ENCODE measurements at regions not wholly inside any gene's neighbourhood (a gene's known extent, or its start where the extent isn't known, plus 50 kb on each side); places are given as distances from the start of the nearest gene placed in this dataset.

- Histone ChIP-seq H3K36me3 (no peaks in the 10 kb centered on the region), H3K27ac (no peak overlapping the region), H3K27me3 (no peaks in the 10 kb centered on the region), H3K4me3 (no peak overlapping the region), H3K4me1 (peaks cover 0 to 29% (median 4%) of the 10 kb centered on the region in 9 donors), H3K9me3 (no peaks in the 10 kb centered on the region)
- no peak for DNase-seq
- ATAC-seq, result no peak
- TF ChIP-seq CTCF (IDR thresholded peaks at IDR 0.05), result no peak
- intact Hi-C loops (cut with DNase I), result no loop called here
- WGBS, 2 donors, result 88 to 100% methylated on average over 3 of the region's 3 CpGs
Observed at GRCh38 chr5:38756068-38756467, 89.7 kb upstream of the OSMR start.

- DNase-seq (peak; percentile 40 to 71), ATAC-seq (peak; percentile 69 to 94 (median 89))
- Histone ChIP-seq H3K27ac (no peak overlapping the region), H3K4me3 (no peak overlapping the region), H3K9me3 (no peaks in the 10 kb centered on the region), H3K36me3 (no peaks in the 10 kb centered on the region), H3K27me3 (no peaks in the 10 kb centered on the region), H3K4me1 (peaks cover 0 to 29% (median 4%) of the 10 kb centered on the region in 9 donors)
- WGBS, 2 donors, result 71 to 73% methylated on average over 3 of the region's 3 CpGs
- intact Hi-C loops (cut with DNase I), result no loop called here
- no peak for TF ChIP-seq CTCF (IDR thresholded peaks at IDR 0.05)
Observed at GRCh38 chr5:38757451-38758245, 88.2 kb upstream of the OSMR start.

GRCh38 chr5:38758774-38759600 is 86.8 kb upstream of the OSMR start:
- no peaks in the 10 kb centered on the region for H3K9me3 ChIP-seq
- peaks cover 0 to 29% (median 4%) of the 10 kb centered on the region in 9 donors for H3K4me1 ChIP-seq
- intact Hi-C loops (cut with DNase I), result no loop called here
- 54 to 62% methylated on average over 10 of the region's 10 CpGs for WGBS, 2 donors
- H3K4me3 ChIP-seq, result no peak overlapping the region
- DNase-seq (peak in 1 of 2 donors; percentile 18), ATAC-seq (peak in 4 of 8 donors; percentile 8 to 32 (median 22))
- H3K36me3 ChIP-seq, result no peaks in the 10 kb centered on the region
- no peaks in the 10 kb centered on the region for H3K27me3 ChIP-seq
- H3K27ac ChIP-seq, result no peak overlapping the region
- no peak for TF ChIP-seq CTCF (IDR thresholded peaks at IDR 0.05)

GRCh38 chr5:38764937-38765391 is 80.8 kb upstream of the OSMR start:
- DNase-seq (no peak), ATAC-seq (no peak)
- Histone ChIP-seq H3K4me1 (peaks cover 0 to 19% (median 0%) of the 10 kb centered on the region in 9 donors), H3K9me3 (peaks cover 0 to 19% (median 14%) of the 10 kb centered on the region in 11 donors), H3K36me3 (no peaks in the 10 kb centered on the region), H3K27me3 (no peaks in the 10 kb centered on the region), H3K4me3 (no peak overlapping the region), H3K27ac (no peak overlapping the region)
- 86 to 87% methylated on average over 4 of the region's 4 CpGs for WGBS, 2 donors
- intact Hi-C loops (cut with DNase I), result no loop called here
- no peak for TF ChIP-seq CTCF (IDR thresholded peaks at IDR 0.05)

Data from heart right ventricle (tissue), 16 donors.